RWPE2 (cell line): ENCODE measurements at regions not wholly inside any gene's neighbourhood (a gene's known extent, or its start where the extent isn't known, plus 50 kb on each side); places are given as distances from the start of the nearest gene placed in this dataset.

Experiments used
- ATAC-seq: fragments of 200-7000 bp; cut with Tn5 transposase; 3 replicates; pipeline ENCODE4 v1.9.1; 2021; ENCODE audit warnings: low read depth
- DNase-seq: peaks from one replicate; pipeline ENCODE4 v3.0.0-alpha.2; 2020; ENCODE audit warnings: low spot score
- H3K27ac ChIP-seq: fragments of 450-650 bp; 2 replicates; pipeline ENCODE4 v1.5.1; 2017; ENCODE audit warnings: mild to moderate bottlenecking; ENCODE audit not compliant: poor library complexity, severe bottlenecking
- H3K27me3 ChIP-seq: fragments of 250-450 bp; sonication (Bioruptor Pico); 2 replicates; pipeline ENCODE4 v1.5.1; 2021; ENCODE audit warnings: mild to moderate bottlenecking, moderate library complexity; ENCODE audit not compliant: insufficient read depth, poor library complexity, severe bottlenecking
- H3K36me3 ChIP-seq: fragments of 250-450 bp; sonication (Bioruptor Pico); 2 replicates; pipeline ENCODE4 v1.5.1; 2020; ENCODE audit warnings: low read depth, mild to moderate bottlenecking, moderate library complexity
- H3K4me1 ChIP-seq: fragments of 250-450 bp; sonication (Bioruptor Pico); 2 replicates; pipeline ENCODE4 v1.5.1; 2021; ENCODE audit warnings: mild to moderate bottlenecking, moderate library complexity; ENCODE audit not compliant: insufficient read depth, poor library complexity, severe bottlenecking
- H3K4me3 ChIP-seq: fragments of 250-450 bp; sonication (Bioruptor Pico); 2 replicates; pipeline ENCODE4 v1.5.1; 2021; ENCODE audit warnings: mild to moderate bottlenecking, moderate library complexity; ENCODE audit not compliant: severe bottlenecking
- H3K9me3 ChIP-seq: fragments of 250-450 bp; sonication (Bioruptor Pico); 2 replicates; pipeline ENCODE4 v1.5.1; 2021; ENCODE audit warnings: mild to moderate bottlenecking, moderate library complexity; ENCODE audit not compliant: severe bottlenecking
- CTCF ChIP-seq: fragments of 450-650 bp; IDR thresholded peaks from one replicate; pipeline ENCODE4 v1.5.1; 2017; ENCODE audit warnings: mild to moderate bottlenecking, moderate library complexity; ENCODE audit not compliant: poor library complexity, severe bottlenecking

DNA sequence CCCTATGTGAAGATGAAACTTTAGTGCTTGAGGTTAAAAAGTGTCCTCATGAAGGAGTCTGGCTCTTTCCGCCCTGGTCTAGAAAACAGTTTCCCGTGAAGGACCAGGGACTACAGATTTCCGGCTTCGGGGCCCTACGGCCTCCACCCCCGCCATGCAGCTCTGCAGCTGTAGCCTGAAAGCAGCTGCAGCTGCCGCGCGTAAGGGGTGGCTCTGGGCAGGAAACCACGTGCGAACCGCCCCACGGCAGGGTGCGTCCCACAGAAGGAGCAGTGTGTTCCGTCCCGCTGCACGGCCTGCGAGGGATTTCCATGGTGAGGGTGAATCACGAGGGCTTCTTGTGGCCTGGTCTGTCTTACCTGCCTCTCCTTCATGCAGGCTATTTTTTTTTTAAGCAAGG lies 117.0 kb downstream of the ERMARD start:
- Histone ChIP-seq H3K27me3 (no peaks in the 10 kb centered on the region), H3K4me1 (no peaks in the 10 kb centered on the region), H3K9me3 (no peaks in the 10 kb centered on the region), H3K4me3 (no peak overlapping the region), H3K27ac (no peak overlapping the region), H3K36me3 (no peaks in the 10 kb centered on the region)
- DNase-seq (no peak), ATAC-seq (no peak)
- no peak for TF ChIP-seq CTCF

DNA sequence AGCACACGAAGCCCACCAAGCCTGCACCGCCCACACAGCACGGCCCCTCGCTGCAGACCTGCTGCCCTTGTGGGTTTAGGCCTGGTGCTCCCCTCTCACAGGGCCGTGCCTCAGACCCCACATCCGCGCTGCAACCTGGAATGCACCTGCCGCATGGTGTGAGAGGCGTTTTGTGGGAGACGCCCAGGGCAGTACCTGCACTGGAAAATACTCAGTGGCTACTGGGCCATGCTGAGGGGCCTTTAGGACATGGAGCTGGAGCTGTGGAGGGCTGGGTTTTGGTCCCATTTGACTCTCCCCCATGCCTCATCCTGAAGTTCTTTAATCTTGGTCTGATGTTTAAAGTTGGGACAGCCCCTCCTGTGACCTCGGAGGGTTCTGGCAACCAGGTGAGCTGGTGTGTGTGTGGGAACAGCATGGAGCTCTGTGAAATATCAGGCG lies 116.3 kb downstream of the ERMARD start:
- DNase-seq: no peak
- Histone ChIP-seq H3K9me3 (no peaks in the 10 kb centered on the region), H3K4me1 (peaks cover 1% of the 10 kb centered on the region), H3K4me3 (no peak overlapping the region), H3K27me3 (no peaks in the 10 kb centered on the region), H3K27ac (no peak overlapping the region), H3K36me3 (no peaks in the 10 kb centered on the region)
- no peak for TF ChIP-seq CTCF
- no peak for ATAC-seq

- H3K36me3 ChIP-seq: no peaks in the 10 kb centered on the region
- no peak for TF ChIP-seq CTCF
- no peak overlapping the region for H3K4me3 ChIP-seq
- H3K4me1 ChIP-seq: peaks cover 4% of the 10 kb centered on the region
- DNase-seq: no peak
- H3K27me3 ChIP-seq: no peaks in the 10 kb centered on the region
- no peaks in the 10 kb centered on the region for H3K9me3 ChIP-seq
- ATAC-seq: no peak
- no peak overlapping the region for H3K27ac ChIP-seq
These were observed 115.5 kb downstream of the ERMARD start for GRCh38 chr6:169866668-169867521.

GRCh38 chr6:169866140-169866534 lies 114.7 kb downstream of the ERMARD start:
- TF ChIP-seq CTCF: no peak

More at GRCh38 chr6:169866140-169866534, 114.7 kb downstream of the ERMARD start:
- Histone ChIP-seq H3K9me3 (no peaks in the 10 kb centered on the region), H3K27ac (no peak overlapping the region), H3K4me3 (no peak overlapping the region), H3K36me3 (no peaks in the 10 kb centered on the region), H3K27me3 (no peaks in the 10 kb centered on the region), H3K4me1 (peaks cover 4% of the 10 kb centered on the region)
- DNase-seq: no peak
- ATAC-seq: no peak
